ENCODE measurements at regions not wholly inside any gene's neighbourhood (a gene's known extent, or its start where the extent isn't known, plus 50 kb on each side); places are given as distances from the start of the nearest gene placed in this dataset.

- TF ChIP-seq BCL11A (IDR thresholded peaks at IDR 0.05; ENCODE audit: low read depth in 2 of 2, low read length in 2 of 2): no peak
- no peak for TF ChIP-seq CTCF (IDR thresholded peaks at IDR 0.05; ENCODE audit: control extremely low read depth in 1 of 3, insufficient read depth in 1 of 3, low read depth in 1 of 3, low read length in 3 of 3)
- no peak for TF ChIP-seq POLR2AphosphoS5 (IDR thresholded peaks at IDR 0.05; ENCODE audit: low read depth, low read length)
- TF ChIP-seq MAX (IDR thresholded peaks at IDR 0.05): no peak
- no peak for TF ChIP-seq TAF1 (IDR thresholded peaks at IDR 0.05; ENCODE audit: low read depth, low read length)
- TF ChIP-seq BRCA1 (IDR thresholded peaks at IDR 0.05; ENCODE audit: low read depth, low read length): no peak
- no peak for TF ChIP-seq RNF2 (IDR thresholded peaks at IDR 0.05; ENCODE audit: borderline replicate concordance, low read depth, low read length, missing control alignments, poor library complexity, severe bottlenecking)
- no peak for TF ChIP-seq SIN3A (conservative IDR thresholded peaks at IDR 0.05 in 1 of 2, IDR thresholded peaks at IDR 0.05 in 1 of 2; ENCODE audit: low read depth in 1 of 2, low read length in 2 of 2)
- no peak for TF ChIP-seq CBX8 (IDR thresholded peaks at IDR 0.05; ENCODE audit: borderline replicate concordance, low read depth, low read length)
- TF ChIP-seq POU5F1 (IDR thresholded peaks at IDR 0.05; ENCODE audit: low read depth, low read length): no peak
- TF ChIP-seq RAD21 (IDR thresholded peaks at IDR 0.05 in 1 of 2, conservative IDR thresholded peaks at IDR 0.05 in 1 of 2; ENCODE audit: low read depth in 2 of 2, low read length in 2 of 2): no peak
- TF ChIP-seq POLR2A (IDR thresholded peaks at IDR 0.05; ENCODE audit: control extremely low read depth in 1 of 2, low read depth in 2 of 2, low read length in 2 of 2): no peak
- TF ChIP-seq FOSL1 (IDR thresholded peaks at IDR 0.05; ENCODE audit: insufficient read depth, low read depth, low read length): no peak
These were observed 94.0 kb upstream of the SPTLC3 start for GRCh38 chr20:12914804-12915203.

Measured in H1 (cell line).